Stomach (tissue), 8 donors: ENCODE measurements at regions not wholly inside any gene's neighbourhood (a gene's known extent, or its start where the extent isn't known, plus 50 kb on each side); places are given as distances from the start of the nearest gene placed in this dataset.
"Not testable (repeated sequence)": the region's sequence is repeated elsewhere in the genome, so short reads cannot be mapped to it uniquely, and the experiment has no call there.

Experiments
- DNase-seq, 2 donors: peaks; one replicate each; pipeline versions ENCODE4 v3.0.0 to v3.0.0-alpha.2; 2013 to 2019
- H3K27ac ChIP-seq, 5 donors: fragments of 200-600 bp in 4 of 5; sonication (generic) in 4 of 5; one replicate each; pipeline ENCODE4 v1.5.1; 2013 to 2019; ENCODE audit warnings: mild to moderate bottlenecking in 1 of 5, moderate library complexity in 1 of 5
- H3K27me3 ChIP-seq, 3 donors: fragments of 200-600 bp; sonication (generic); one replicate each; pipeline ENCODE4 v1.5.1; 2017 to 2019; ENCODE audit warnings: mixed run types in 1 of 3
- H3K36me3 ChIP-seq, 4 donors: fragments of 200-600 bp; sonication (generic); 1 replicate in 3 of 4; 2 replicates in 1 of 4; pipeline ENCODE4 v1.5.1; 2016 to 2019
- H3K4me1 ChIP-seq, 4 donors: fragments of 200-600 bp; sonication (generic); one replicate each; pipeline ENCODE4 v1.5.1; 2016 to 2019
- H3K4me3 ChIP-seq, 4 donors: fragments of 200-600 bp; sonication (generic) in 3 of 4; one replicate each; pipeline ENCODE4 v1.5.1; 2016 to 2019; ENCODE audit warnings: mild to moderate bottlenecking in 1 of 4
- H3K9me3 ChIP-seq, 4 donors: fragments of 200-600 bp; sonication (generic); one replicate each; pipeline ENCODE4 v1.5.1; 2016 to 2019
- CTCF ChIP-seq, 7 experiments: fragments of 450-650 bp in 4 of 7; fragments of 200-600 bp in 3 of 7; sonication (generic) in 3 of 7; IDR thresholded peaks; one replicate each; pipeline ENCODE4 v1.5.1; 2016 to 2019; ENCODE audit warnings: antibody characterized with exemption in 7 of 7, control low read depth in 2 of 7, mild to moderate bottlenecking in 1 of 7
- EP300 ChIP-seq: sonication (generic); formaldehyde crosslinking; IDR thresholded peaks from one replicate; pipeline ENCODE4 v1.6.1; 2017; ENCODE audit warnings: antibody characterized with exemption
- POLR2A ChIP-seq, 4 donors: fragments of 450-650 bp; IDR thresholded peaks; one replicate each; pipeline ENCODE4 v1.6.1; 2016; ENCODE audit warnings: antibody characterized with exemption in 4 of 4, control low read depth in 2 of 4, mild to moderate bottlenecking in 1 of 4, moderate library complexity in 1 of 4
- POLR2AphosphoS5 ChIP-seq, 3 donors: sonication (generic); formaldehyde crosslinking; IDR thresholded peaks; one replicate each; pipeline ENCODE4 v1.6.1; 2016; ENCODE audit warnings: antibody characterized with exemption in 3 of 3
- WGBS, 5 donors: extraction: QIAGEN DNeasy Blood & Tissue Kit in 3 of 5; methylation state at CpG; one replicate each; pipeline versions ENCODE4 v1.1.5 to v1.1.7; 2013 to 2018; 5-methylcytosine and 5-hydroxymethylcytosine counted together
- intact Hi-C: fragments of 100-400 bp; cut with DNase I; formaldehyde crosslinking; loops from one replicate; pipeline ENCODE4 v1.15.1; 2023; ENCODE audit warnings: low total_unique reads
- donor health status: healthy with polysubstance abuse.
- donor health status: Bipolar disorder and iron deficiency.
- donor health status: healthy.

GRCh38 chr1:199490769-199491527, 536.6 kb upstream of the NR5A2 start:
- Histone ChIP-seq H3K4me3 (no peak overlapping the region), H3K9me3 (peaks cover 0 to 33% (median 15%) of the 10 kb centered on the region in 4 donors), H3K36me3 (no peaks in the 10 kb centered on the region), H3K27ac (no peak overlapping the region), H3K4me1 (no peaks in the 10 kb centered on the region), H3K27me3 (no peaks in the 10 kb centered on the region)
- intact Hi-C loops, result no loop called here
- WGBS, 5 donors, result 85 to 96% (median 88%) methylated on average over 2 of the region's 2 CpGs
- DNase-seq, result no peak
- no peak for TF ChIP-seq POLR2A (IDR thresholded peaks at IDR 0.05)
- TF ChIP-seq POLR2AphosphoS5 (IDR thresholded peaks at IDR 0.05), result no peak
- TF ChIP-seq EP300, result no peak
- no peak for TF ChIP-seq CTCF (IDR thresholded peaks at IDR 0.05)

GRCh38 chr1:199495432-199495831, 532.1 kb upstream of the NR5A2 start:
- H3K27ac ChIP-seq, result no peak overlapping the region
- no peaks in the 10 kb centered on the region for H3K36me3 ChIP-seq
- DNase-seq, result no peak
- intact Hi-C loops, result no loop called here
- peaks cover 0 to 30% (median 16%) of the 10 kb centered on the region in 4 donors for H3K9me3 ChIP-seq
- no peaks in the 10 kb centered on the region for H3K27me3 ChIP-seq
- H3K4me1 ChIP-seq, result no peaks in the 10 kb centered on the region
- WGBS, 5 donors, result 92 to 97% (median 96%) methylated on average over 3 of the region's 3 CpGs
- no peak overlapping the region for H3K4me3 ChIP-seq
- TF ChIP-seq POLR2A (IDR thresholded peaks at IDR 0.05), result no peak
- TF ChIP-seq CTCF (IDR thresholded peaks at IDR 0.05), result no peak
- TF ChIP-seq EP300, result no peak
- TF ChIP-seq POLR2AphosphoS5 (IDR thresholded peaks at IDR 0.05), result no peak

- H3K9me3 ChIP-seq, result peaks cover 0 to 22% (median 14%) of the 10 kb centered on the region in 4 donors
- 69 to 92% (median 82%) methylated on average over 1 of the region's 1 CpG for WGBS, 5 donors
- intact Hi-C loops, H3K4me1 ChIP-seq, H3K27ac ChIP-seq, H3K36me3 ChIP-seq, H3K4me3 ChIP-seq, H3K27me3 ChIP-seq: not testable (repeated sequence)
- DNase-seq, result peak in 1 of 2 donors; percentile 2
Measured at GRCh38 chr1:199498802-199499201, 528.7 kb upstream of the NR5A2 start.

- no peaks in the 10 kb centered on the region for H3K4me1 ChIP-seq
Measured at GRCh38 chr1:199508072-199508471, 519.4 kb upstream of the NR5A2 start.

More at GRCh38 chr1:199508072-199508471, 519.4 kb upstream of the NR5A2 start:
- Histone ChIP-seq H3K27ac (no peak overlapping the region), H3K9me3 (no peaks in the 10 kb centered on the region), H3K4me3 (no peak overlapping the region), H3K27me3 (no peaks in the 10 kb centered on the region), H3K36me3 (no peaks in the 10 kb centered on the region)
- TF ChIP-seq EP300 (no peak), POLR2A (IDR thresholded peaks at IDR 0.05) (no peak), POLR2AphosphoS5 (IDR thresholded peaks at IDR 0.05) (no peak), CTCF (IDR thresholded peaks at IDR 0.05) (no peak)
- intact Hi-C loops, result no loop called here
- 50 to 67% (median 52%) methylated on average over 3 of the region's 3 CpGs for WGBS, 5 donors
- no peak for DNase-seq
